Pancreas (tissue), 10 donors: ENCODE measurements at regions not wholly inside any gene's neighbourhood (a gene's known extent, or its start where the extent isn't known, plus 50 kb on each side); places are given as distances from the start of the nearest gene placed in this dataset.

Source experiments
- ATAC-seq, 4 donors: fragments of 200-7000 bp; cut with Tn5 transposase; one replicate each; pipeline versions ENCODE4 v1.8.0 to v1.9.1; 2020; ENCODE audit warnings: mild to moderate bottlenecking in 4 of 4, moderate library complexity in 4 of 4
- DNase-seq, 6 donors: peaks; one replicate each; pipeline ENCODE4 v3.0.0-alpha.2; 2020
- FAIRE-seq: peaks from 2 replicates; lab custom pipeline; 2012; peaks lifted over from hg19 to GRCh38; lab: Jason Lieb, UNC
- H3K27ac ChIP-seq, 4 donors: fragments of 200-600 bp; sonication (generic); 1 replicate in 3 of 4; 2 replicates in 1 of 4; pipeline versions ENCODE4 v1.5.0 to v1.8.0; 2020
- H3K27me3 ChIP-seq, 4 donors: fragments of 200-600 bp; one replicate each; pipeline ENCODE4 v1.8.0; 2021
- H3K36me3 ChIP-seq, 3 donors: fragments of 200-600 bp; sonication (generic) in 1 of 3; one replicate each; pipeline versions ENCODE4 v1.5.0 to v1.8.0; 2020 to 2021
- H3K4me1 ChIP-seq, 3 donors: fragments of 200-600 bp; one replicate each; pipeline ENCODE4 v1.8.0; 2021
- H3K4me3 ChIP-seq, 4 donors: fragments of 200-600 bp; sonication (generic) in 2 of 4; one replicate each; pipeline versions ENCODE4 v1.5.0 to v1.8.0; 2020 to 2021
- H3K9me3 ChIP-seq, 4 donors: fragments of 200-600 bp; one replicate each; pipeline ENCODE4 v1.8.0; 2021
- CTCF ChIP-seq, 4 donors: fragments of 200-600 bp; sonication (generic) in 3 of 4; IDR thresholded peaks; one replicate each; pipeline versions ENCODE4 v1.5.0 to v1.8.0; 2021; ENCODE audit warnings: antibody characterized with exemption in 4 of 4
- WGBS, 2 donors: extraction: QIAGEN DNeasy Blood & Tissue Kit; methylation state at CpG; one replicate each; pipeline ENCODE4 v1.1.7; 2013; 5-methylcytosine and 5-hydroxymethylcytosine counted together
- intact Hi-C, 3 donors: fragments of 100-400 bp; cut with DNase I; formaldehyde crosslinking; loops; one replicate each; pipeline versions ENCODE4 v1.11.1 to v1.14.2; 2022
- donor health status: healthy with polysubstance abuse.
- donor health status: DM: no; HTN: no; CAD: no; lungs with moderate emphysema.
- donor health status: DM: no; HTN: no; CAD: no.
- donor health status: control.
- donor health status: control.
- donor health status: Bipolar disorder and iron deficiency.
- donor health status: DM: yes; HTN: yes; CAD: no.
- donor health status: DM: no; HTN: no; CAD: no.
- donor health status: DM: no; HTN: no; CAD: no.
- donor health status: DM: yes; HTN: yes; CAD: no.

GRCh38 chr2:120673205-120673550 lies 62.5 kb upstream of the GLI2 start:
- TF ChIP-seq CTCF (IDR thresholded peaks at IDR 0.05): no peak
- FAIRE-seq: no peak
- no peaks in the 10 kb centered on the region for H3K9me3 ChIP-seq
- no peak for ATAC-seq
- 81 to 82% methylated on average over 9 of the region's 9 CpGs for WGBS, 2 donors
- H3K4me1 ChIP-seq: no peaks in the 10 kb centered on the region
- intact Hi-C loops: loop anchor here in 2 of 3 donors (5.0 to 10.0 kb wide), 2 partner anchors 331 to 358 kb away; no protein-coding TSS in a partner anchor
- H3K36me3 ChIP-seq: no peaks in the 10 kb centered on the region
- no peak overlapping the region for H3K27ac ChIP-seq
- no peak overlapping the region for H3K4me3 ChIP-seq
- no peaks in the 10 kb centered on the region for H3K27me3 ChIP-seq
- DNase-seq: no peak

GRCh38 chr2:120673571-120674061 lies 62.1 kb upstream of the GLI2 start:
- Histone ChIP-seq H3K9me3 (no peaks in the 10 kb centered on the region), H3K27me3 (no peaks in the 10 kb centered on the region), H3K4me1 (no peaks in the 10 kb centered on the region), H3K27ac (no peak overlapping the region), H3K36me3 (no peaks in the 10 kb centered on the region), H3K4me3 (no peak overlapping the region)
- intact Hi-C loops: loop anchor here in 2 of 3 donors (5.0 to 10.0 kb wide), 2 partner anchors 331 to 359 kb away; no protein-coding TSS in a partner anchor
- FAIRE-seq: no peak
- TF ChIP-seq CTCF (IDR thresholded peaks at IDR 0.05): no peak
- WGBS, 2 donors: 76 to 86% methylated on average over 13 of the region's 13 CpGs
- ATAC-seq: no peak
- no peak for DNase-seq

- Histone ChIP-seq H3K27ac (no peak overlapping the region), H3K36me3 (no peaks in the 10 kb centered on the region), H3K27me3 (no peaks in the 10 kb centered on the region), H3K4me1 (no peaks in the 10 kb centered on the region), H3K9me3 (no peaks in the 10 kb centered on the region), H3K4me3 (no peak overlapping the region)
- ATAC-seq: no peak
- DNase-seq: no peak
- intact Hi-C loops: loop anchor here in 2 of 3 donors (5.0 to 10.0 kb wide), 2 partner anchors 332 to 360 kb away; no protein-coding TSS in a partner anchor
- no peak for TF ChIP-seq CTCF (IDR thresholded peaks at IDR 0.05)
- no peak for FAIRE-seq
- WGBS, 2 donors: 73 to 84% methylated on average over 21 of the region's 21 CpGs
These were observed 61.2 kb upstream of the GLI2 start for GRCh38 chr2:120674246-120675170.

- ATAC-seq (peak; percentile 71 to 91 (median 80)), FAIRE-seq (no peak), DNase-seq (peak; percentile 50 to 89 (median 76))
- Histone ChIP-seq H3K27ac (no peak overlapping the region), H3K4me3 (no peak overlapping the region), H3K36me3 (no peaks in the 10 kb centered on the region), H3K27me3 (no peaks in the 10 kb centered on the region), H3K4me1 (no peaks in the 10 kb centered on the region), H3K9me3 (no peaks in the 10 kb centered on the region)
- peak; percentile 57 to 87 (median 72) for TF ChIP-seq CTCF (IDR thresholded peaks at IDR 0.05)
- intact Hi-C loops: loop anchor here in 1 of 3 donors (10.0 kb wide), 1 partner anchor 361 kb away; no protein-coding TSS in a partner anchor
- 25 to 28% methylated on average over 26 of the region's 26 CpGs for whole genome bisulfite sequencing, 2 donors
These were observed 60.1 kb upstream of the GLI2 start for GRCh38 chr2:120675460-120676130.
